ENCODE measurements at regions not wholly inside any gene's neighbourhood (a gene's known extent, or its start where the extent isn't known, plus 50 kb on each side); places are given as distances from the start of the nearest gene placed in this dataset.
A peak's percentile ranks its signal among the peaks of the same experiment; 100 is the strongest.

- no peak for TF ChIP-seq PAX5 (IDR thresholded peaks at IDR 0.05; ENCODE audit: insufficient read depth, low read length, severe bottlenecking)
- TF ChIP-seq POU2F2 (IDR thresholded peaks at IDR 0.05; ENCODE audit: low read depth, low read length) = no peak
- no peak for TF ChIP-seq TAF1 (IDR thresholded peaks at IDR 0.05; ENCODE audit: low read depth, low read length)
- no peak for TF ChIP-seq POLR2A (IDR thresholded peaks at IDR 0.05; ENCODE audit: low read depth, low read length)
- no peak for TF ChIP-seq POLR2AphosphoS5 (IDR thresholded peaks at IDR 0.05; ENCODE audit: low read depth, low read length)
- TF ChIP-seq SPI1 (IDR thresholded peaks at IDR 0.05; ENCODE audit: low read depth, low read length) = no peak
- DNase-seq (ENCODE audit: insufficient read length, low spot score) = no peak
- no peak for FAIRE-seq
Measured at GRCh38 chr5:56326770-56327169, 93.6 kb upstream of the ANKRD55 start.

DNA sequence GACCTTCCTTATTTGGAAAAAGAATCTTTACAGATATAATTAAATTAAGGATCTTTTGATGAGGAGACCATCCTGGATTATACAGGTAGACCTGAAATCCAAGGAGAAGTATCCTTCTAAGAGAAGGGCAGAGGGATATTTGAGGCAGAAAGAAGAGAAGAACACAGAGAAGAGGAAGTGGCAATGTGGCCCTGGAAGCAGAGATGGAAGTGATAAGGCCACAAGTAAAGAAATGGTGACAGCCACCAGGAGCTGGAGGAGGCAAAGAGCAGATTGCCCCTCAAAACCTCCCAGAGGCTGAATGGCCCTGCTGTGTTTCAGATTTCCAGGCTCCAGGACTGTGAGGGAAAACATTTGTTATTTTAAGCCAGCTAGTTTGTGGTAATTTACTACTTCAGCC is 93.0 kb upstream of the ANKRD55 start:
- peak; percentile 51 for TF ChIP-seq SPI1 (IDR thresholded peaks at IDR 0.05; ENCODE audit: low read depth, low read length)
- TF ChIP-seq POLR2AphosphoS5 (IDR thresholded peaks at IDR 0.05; ENCODE audit: low read depth, low read length) = no peak
- DNase-seq (ENCODE audit: insufficient read length, low spot score) (no peak), FAIRE-seq (no peak)

DNA sequence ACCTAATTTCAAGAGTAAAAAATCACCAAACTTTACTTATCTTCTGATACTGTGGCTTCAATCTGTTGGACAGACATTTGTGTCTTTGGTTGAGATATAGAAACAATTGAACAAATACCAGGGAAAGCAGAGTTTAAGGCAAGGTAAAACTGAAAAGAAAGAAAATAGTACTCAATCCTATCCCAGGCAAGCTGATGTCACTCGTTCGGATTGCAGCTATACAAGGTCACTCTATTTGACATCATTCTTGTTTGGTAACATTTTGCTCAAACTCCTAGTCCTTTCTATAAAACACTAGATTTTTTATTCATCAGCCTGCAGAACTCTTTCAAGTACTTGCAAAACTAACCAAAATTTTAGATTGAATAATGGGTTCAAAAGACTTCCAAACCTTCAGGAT is 91.9 kb upstream of the ANKRD55 start:
- no peak for DNase-seq (ENCODE audit: insufficient read length, low spot score)
- no peak for FAIRE-seq

DNA sequence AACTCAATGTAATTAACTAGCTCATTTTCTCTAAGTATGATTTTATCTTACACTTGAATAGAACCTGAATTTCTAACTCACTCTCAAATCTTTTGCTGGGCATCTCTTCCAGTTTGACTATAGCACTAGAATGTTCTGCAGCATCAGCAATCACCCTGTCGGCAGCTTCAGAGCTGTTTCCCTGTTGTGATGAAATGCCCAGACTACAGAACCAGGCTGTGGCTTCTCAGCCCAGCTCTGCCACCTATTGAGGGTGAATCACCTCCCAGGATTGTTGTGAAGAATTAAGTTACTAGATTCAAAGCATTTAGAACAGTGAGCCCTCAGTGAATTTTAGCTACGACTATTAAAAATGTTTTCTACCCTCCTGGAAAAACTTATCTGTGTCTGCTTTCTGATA is 90.4 kb upstream of the ANKRD55 start:
- no peak for DNase-seq (ENCODE audit: insufficient read length, low spot score)
- no peak for FAIRE-seq
- TF ChIP-seq PAX5 (IDR thresholded peaks at IDR 0.05; ENCODE audit: insufficient read depth, low read length, severe bottlenecking) = no peak
- TF ChIP-seq TAF1 (IDR thresholded peaks at IDR 0.05; ENCODE audit: low read depth, low read length) = no peak
- no peak for TF ChIP-seq SPI1 (IDR thresholded peaks at IDR 0.05; ENCODE audit: low read depth, low read length)
- TF ChIP-seq POU2F2 (IDR thresholded peaks at IDR 0.05; ENCODE audit: low read depth, low read length) = no peak
- TF ChIP-seq POLR2A (IDR thresholded peaks at IDR 0.05; ENCODE audit: low read depth, low read length) = no peak
- no peak for TF ChIP-seq POLR2AphosphoS5 (IDR thresholded peaks at IDR 0.05; ENCODE audit: low read depth, low read length)

More for the DNA sequence above, 91.9 kb upstream of the ANKRD55 start:
- no peak for TF ChIP-seq SPI1 (IDR thresholded peaks at IDR 0.05; ENCODE audit: low read depth, low read length)
- TF ChIP-seq PAX5 (IDR thresholded peaks at IDR 0.05; ENCODE audit: insufficient read depth, low read length, severe bottlenecking) = no peak
- TF ChIP-seq POLR2A (IDR thresholded peaks at IDR 0.05; ENCODE audit: low read depth, low read length) = no peak
- no peak for TF ChIP-seq TAF1 (IDR thresholded peaks at IDR 0.05; ENCODE audit: low read depth, low read length)
- TF ChIP-seq POLR2AphosphoS5 (IDR thresholded peaks at IDR 0.05; ENCODE audit: low read depth, low read length) = no peak
- TF ChIP-seq POU2F2 (IDR thresholded peaks at IDR 0.05; ENCODE audit: low read depth, low read length) = no peak

GRCh38 chr5:56322592-56322991 is 89.5 kb upstream of the ANKRD55 start:
- TF ChIP-seq TAF1 (IDR thresholded peaks at IDR 0.05; ENCODE audit: low read depth, low read length) = no peak
- no peak for TF ChIP-seq POLR2A (IDR thresholded peaks at IDR 0.05; ENCODE audit: low read depth, low read length)
- no peak for TF ChIP-seq SPI1 (IDR thresholded peaks at IDR 0.05; ENCODE audit: low read depth, low read length)
- no peak for TF ChIP-seq POU2F2 (IDR thresholded peaks at IDR 0.05; ENCODE audit: low read depth, low read length)
- no peak for TF ChIP-seq POLR2AphosphoS5 (IDR thresholded peaks at IDR 0.05; ENCODE audit: low read depth, low read length)
- no peak for TF ChIP-seq PAX5 (IDR thresholded peaks at IDR 0.05; ENCODE audit: insufficient read depth, low read length, severe bottlenecking)
- FAIRE-seq = no peak
- no peak for DNase-seq (ENCODE audit: insufficient read length, low spot score)

DNA sequence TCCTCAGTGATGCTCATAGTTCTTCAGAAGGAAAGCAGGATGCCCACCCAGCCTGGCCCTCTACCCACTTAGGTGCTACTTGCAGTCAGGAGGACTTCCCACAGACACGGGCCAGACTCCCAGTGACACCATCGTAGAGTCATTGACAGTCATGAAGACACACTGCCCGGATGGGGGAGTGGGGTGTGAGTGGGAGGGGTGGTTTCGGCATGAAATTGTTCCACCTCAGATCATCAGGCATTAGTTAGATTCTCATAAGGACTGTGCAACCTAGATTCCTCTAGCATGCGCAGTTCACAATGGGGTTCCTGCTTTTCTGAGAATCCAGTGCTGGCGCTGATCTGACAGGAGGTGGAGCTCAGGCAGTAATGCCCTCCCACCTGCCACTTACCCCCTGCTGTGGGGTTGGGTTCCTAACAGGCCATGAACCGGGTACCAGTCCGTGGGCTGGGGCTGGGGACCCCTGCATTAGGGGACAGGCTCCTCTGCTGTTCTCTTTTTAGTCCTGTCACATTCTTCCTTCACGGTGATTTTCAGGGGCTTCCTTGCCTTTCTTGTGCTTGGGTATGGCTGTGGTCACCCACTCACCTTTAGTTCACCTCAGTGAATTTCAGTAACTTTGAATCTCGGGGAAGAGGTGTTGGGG is 88.2 kb upstream of the ANKRD55 start:
- FAIRE-seq = no peak
- no peak for TF ChIP-seq TAF1 (IDR thresholded peaks at IDR 0.05; ENCODE audit: low read depth, low read length)
- TF ChIP-seq POLR2A (IDR thresholded peaks at IDR 0.05; ENCODE audit: low read depth, low read length) = no peak
- no peak for TF ChIP-seq POU2F2 (IDR thresholded peaks at IDR 0.05; ENCODE audit: low read depth, low read length)
- TF ChIP-seq POLR2AphosphoS5 (IDR thresholded peaks at IDR 0.05; ENCODE audit: low read depth, low read length) = no peak
- TF ChIP-seq PAX5 (IDR thresholded peaks at IDR 0.05; ENCODE audit: insufficient read depth, low read length, severe bottlenecking) = no peak
- TF ChIP-seq SPI1 (IDR thresholded peaks at IDR 0.05; ENCODE audit: low read depth, low read length) = no peak
- no peak for DNase-seq (ENCODE audit: insufficient read length, low spot score)

DNA sequence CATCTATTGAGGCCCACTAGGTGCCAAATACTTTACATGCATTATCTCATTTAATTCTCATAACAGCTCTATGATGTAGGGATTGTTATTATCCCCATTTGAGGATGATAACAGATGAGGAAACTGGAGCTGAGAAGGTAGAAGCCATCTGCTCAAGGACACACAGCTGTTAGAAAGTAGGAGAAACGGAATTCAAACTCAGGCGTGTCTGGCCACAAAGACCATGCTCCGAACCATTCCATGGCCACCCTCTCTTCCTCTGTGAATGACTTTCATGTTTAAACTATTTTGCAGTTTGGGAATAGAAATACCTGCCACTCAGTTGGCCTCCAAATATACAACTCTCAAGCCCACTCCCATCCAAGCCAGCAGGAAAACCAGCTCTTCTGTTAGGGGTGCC is 87.6 kb upstream of the ANKRD55 start:
- TF ChIP-seq POLR2A (IDR thresholded peaks at IDR 0.05; ENCODE audit: low read depth, low read length) = no peak
- no peak for TF ChIP-seq SPI1 (IDR thresholded peaks at IDR 0.05; ENCODE audit: low read depth, low read length)
- DNase-seq (ENCODE audit: insufficient read length, low spot score) (no peak), FAIRE-seq (no peak)

GRCh38 chr5:56319526-56320181 is 86.5 kb upstream of the ANKRD55 start:
- TF ChIP-seq POU2F2 (IDR thresholded peaks at IDR 0.05; ENCODE audit: low read depth, low read length) = no peak
- no peak for TF ChIP-seq POLR2A (IDR thresholded peaks at IDR 0.05; ENCODE audit: low read depth, low read length)
- TF ChIP-seq POLR2AphosphoS5 (IDR thresholded peaks at IDR 0.05; ENCODE audit: low read depth, low read length) = no peak
- TF ChIP-seq TAF1 (IDR thresholded peaks at IDR 0.05; ENCODE audit: low read depth, low read length) = no peak
- no peak for TF ChIP-seq SPI1 (IDR thresholded peaks at IDR 0.05; ENCODE audit: low read depth, low read length)
- TF ChIP-seq PAX5 (IDR thresholded peaks at IDR 0.05; ENCODE audit: insufficient read depth, low read length, severe bottlenecking) = no peak
- no peak for FAIRE-seq
- DNase-seq (ENCODE audit: insufficient read length, low spot score) = no peak

DNA sequence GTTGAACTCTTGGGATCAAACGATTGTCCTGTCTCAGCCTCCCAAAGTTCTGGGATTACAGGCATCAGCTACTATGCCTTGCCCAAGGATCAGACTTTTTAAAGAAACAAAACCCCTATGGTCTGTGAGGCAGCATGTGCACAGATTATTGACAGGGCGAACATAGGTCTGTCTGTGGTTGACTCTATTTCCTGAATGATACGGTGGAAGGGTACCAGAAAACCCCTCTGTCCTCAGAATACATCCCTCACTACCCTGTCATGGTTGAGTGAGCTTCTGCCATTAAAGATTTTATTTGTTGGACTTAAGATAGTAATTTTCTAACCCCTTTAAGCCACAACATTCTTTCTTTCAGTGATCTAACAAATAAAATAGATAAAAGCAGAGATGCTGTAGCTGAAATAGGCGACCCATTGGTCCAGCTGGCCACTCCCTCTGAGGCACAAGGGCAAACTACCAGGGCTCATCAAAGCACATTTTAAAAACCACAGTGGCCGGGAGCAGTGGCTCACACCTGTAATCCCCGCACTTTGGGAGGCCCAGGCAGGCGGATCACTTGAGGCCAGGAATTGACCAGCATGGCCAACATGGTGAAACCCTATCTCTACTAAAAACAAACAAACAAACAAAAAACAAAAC is 84.9 kb upstream of the ANKRD55 start:
- DNase-seq (ENCODE audit: insufficient read length, low spot score) (no peak), FAIRE-seq (peak; percentile 23)
- TF ChIP-seq PAX5 (IDR thresholded peaks at IDR 0.05; ENCODE audit: insufficient read depth, low read length, severe bottlenecking) (peak; percentile 47), TAF1 (IDR thresholded peaks at IDR 0.05; ENCODE audit: low read depth, low read length) (no peak)

All from GM12891 (cell line).